ENCODE measurements at regions not wholly inside any gene's neighbourhood (a gene's known extent, or its start where the extent isn't known, plus 50 kb on each side); places are given as distances from the start of the nearest gene placed in this dataset.
"Not testable (repeated sequence)": the region's sequence is repeated elsewhere in the genome, so short reads cannot be mapped to it uniquely, and the experiment has no call there.

DNA sequence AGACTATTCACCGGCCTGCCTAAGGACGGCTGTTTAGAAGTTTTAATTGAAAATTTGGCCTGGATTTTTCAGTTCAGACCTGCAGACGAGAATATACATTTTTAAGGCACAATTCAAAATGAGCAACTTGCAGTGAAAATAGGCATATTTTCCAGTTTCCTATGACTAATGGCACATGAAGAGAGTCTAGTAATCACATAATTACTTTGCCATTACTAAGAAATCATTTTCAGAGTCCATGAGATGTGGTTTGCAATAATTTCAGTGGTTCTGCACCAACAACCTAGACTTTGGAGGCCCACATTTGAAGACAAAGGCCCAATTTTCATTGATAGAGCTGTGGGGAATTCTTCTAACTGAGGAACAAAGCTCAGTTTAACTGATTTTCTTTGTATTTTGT lies 205.3 kb downstream of the SOX2 start:
- in situ Hi-C loops (cut with MboI; ENCODE audit: low sequenced_read_pairs), result no loop called here

DNA sequence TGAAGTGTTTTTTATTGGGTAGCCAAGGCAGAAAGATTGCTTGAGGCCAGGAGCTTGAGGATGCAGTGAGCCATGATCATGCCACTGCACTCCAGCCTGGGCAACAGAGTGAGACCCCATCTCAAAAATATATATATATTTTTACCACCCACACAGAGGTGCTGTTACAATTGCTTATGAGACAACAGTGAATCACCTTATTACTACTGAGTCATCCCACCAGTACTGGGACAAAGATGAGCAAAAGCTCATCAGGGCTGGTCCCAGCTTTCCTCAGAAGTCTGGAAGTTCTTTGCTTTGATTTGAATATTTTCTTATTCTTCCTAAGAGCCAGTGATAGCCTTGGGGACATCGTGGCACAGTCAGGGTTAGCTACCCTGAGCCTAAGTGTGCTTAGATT lies 207.7 kb downstream of the SOX2 start:
- in situ Hi-C loops (cut with MboI; ENCODE audit: low sequenced_read_pairs), result no loop called here

DNA sequence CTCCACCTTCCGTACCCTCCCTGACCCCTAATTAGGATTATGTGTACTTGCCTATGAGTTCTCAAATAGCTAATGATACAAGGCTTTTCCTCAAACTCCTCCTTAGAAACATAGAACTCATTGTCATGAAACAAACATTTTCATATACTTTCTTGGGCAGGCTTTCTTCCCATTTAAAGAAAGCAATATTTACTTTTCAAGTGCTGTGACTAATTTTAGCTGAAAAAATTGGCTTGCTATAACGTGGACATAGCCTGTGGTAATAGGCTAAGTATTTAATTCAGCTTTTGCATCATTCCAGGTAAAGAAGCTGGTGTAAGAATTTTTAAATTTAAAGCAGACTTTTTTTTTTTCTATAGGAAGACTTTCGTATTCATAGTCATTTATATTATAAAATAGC lies 208.7 kb downstream of the SOX2 start:
- in situ Hi-C loops (cut with MboI; ENCODE audit: low sequenced_read_pairs), result no loop called here

DNA sequence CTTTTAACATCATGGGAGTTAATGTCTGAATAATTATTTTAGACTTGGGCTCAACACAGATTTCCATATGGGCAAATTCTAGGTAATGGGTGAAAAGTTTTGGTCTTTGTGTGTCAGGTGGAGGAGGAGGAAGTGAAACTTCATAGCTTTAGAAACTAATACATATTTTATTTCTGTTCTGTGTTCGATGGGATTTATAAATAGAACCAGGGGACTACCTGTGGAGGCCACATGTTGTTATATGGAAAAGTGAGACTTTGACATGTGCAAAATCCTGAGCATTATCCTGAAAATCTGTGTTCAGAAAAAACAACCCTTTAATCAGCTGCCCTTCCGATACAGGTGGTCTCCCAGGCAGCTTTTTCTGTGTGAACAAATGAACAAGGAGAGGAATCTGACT lies 209.5 kb downstream of the SOX2 start:
- in situ Hi-C loops (cut with MboI; ENCODE audit: low sequenced_read_pairs), result no loop called here

DNA sequence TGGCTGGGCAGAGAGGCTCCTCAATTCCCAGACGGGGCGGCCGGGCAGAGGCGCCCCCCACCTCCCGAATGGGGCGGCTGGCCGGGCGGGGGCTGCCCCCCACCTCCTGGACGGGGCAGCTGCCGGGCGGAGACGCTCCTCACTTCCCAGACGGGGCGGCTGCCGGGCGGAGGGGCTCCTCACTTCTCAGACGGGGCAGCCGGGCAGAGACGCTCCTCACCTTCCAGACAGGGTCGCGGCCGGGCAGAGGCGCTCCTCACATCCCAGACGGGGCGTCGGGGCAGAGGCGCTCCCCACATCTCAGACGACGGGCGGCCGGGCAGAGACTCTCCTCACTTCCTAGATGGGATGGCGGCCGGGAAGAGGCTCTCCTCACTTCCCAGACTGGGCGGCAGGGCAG lies 214.1 kb downstream of the SOX2 start:
- in situ Hi-C loops (cut with MboI; ENCODE audit: low sequenced_read_pairs), result not testable (repeated sequence)

DNA sequence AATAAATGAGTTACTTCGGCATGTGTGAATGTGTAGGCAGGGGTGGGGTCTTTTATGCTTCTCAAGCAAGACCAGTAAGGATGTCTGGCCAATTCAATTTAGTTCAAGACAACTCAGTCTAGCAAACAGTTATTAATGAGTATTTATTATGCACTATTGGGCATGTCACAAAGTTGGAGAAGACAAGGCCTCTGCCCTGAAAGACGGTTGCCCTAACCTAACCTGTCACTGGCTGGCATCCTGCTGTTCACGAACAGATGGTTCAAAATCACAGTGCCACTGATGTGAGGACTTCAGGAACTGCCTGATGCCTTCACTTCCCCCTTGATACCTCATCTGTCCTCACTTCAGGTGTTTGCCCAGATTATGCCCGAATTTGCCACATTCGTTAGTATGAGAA lies 217.8 kb downstream of the SOX2 start:
- in situ Hi-C loops (cut with MboI; ENCODE audit: low sequenced_read_pairs), result no loop called here

DNA sequence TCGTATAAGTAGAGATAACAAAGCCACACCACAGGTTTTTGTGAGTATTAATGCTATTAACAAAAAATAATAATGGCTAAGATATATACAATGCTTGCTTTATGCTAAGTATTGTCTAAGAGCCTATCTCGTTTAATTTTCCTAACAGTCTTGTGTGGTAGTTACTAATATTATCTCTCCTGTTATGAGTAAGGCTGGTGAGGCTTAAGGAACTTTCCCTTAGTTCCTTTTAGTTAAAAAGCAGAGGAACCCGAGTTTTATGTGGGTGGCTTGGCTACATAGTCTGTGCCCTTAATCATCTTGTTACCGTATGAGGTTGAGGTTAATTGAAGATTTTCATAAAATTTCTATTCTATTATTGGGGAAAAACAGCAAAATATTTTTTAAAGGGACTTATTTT lies 218.4 kb downstream of the SOX2 start:
- in situ Hi-C loops (cut with MboI; ENCODE audit: low sequenced_read_pairs), result no loop called here

DNA sequence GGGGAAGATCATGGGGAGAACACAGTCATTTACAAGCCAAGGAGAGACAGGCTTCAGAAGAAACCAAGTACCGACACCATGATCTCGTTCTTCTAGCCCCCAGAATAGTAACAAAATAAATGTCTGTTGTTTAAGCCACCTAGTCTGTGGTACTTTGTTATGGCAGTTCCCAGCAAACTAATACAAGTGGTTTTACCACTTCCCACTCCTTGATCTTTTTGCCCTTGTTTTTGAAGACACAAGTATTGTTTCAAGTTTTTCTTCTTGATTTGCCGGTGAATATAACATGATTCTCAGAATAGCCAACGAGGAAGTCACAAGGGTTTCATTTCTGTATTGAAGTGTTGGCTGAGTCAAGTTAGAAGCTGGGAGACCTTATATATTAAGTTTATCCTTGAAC lies 220.3 kb downstream of the SOX2 start:
- in situ Hi-C loops (cut with MboI; ENCODE audit: low sequenced_read_pairs), result no loop called here

DNA sequence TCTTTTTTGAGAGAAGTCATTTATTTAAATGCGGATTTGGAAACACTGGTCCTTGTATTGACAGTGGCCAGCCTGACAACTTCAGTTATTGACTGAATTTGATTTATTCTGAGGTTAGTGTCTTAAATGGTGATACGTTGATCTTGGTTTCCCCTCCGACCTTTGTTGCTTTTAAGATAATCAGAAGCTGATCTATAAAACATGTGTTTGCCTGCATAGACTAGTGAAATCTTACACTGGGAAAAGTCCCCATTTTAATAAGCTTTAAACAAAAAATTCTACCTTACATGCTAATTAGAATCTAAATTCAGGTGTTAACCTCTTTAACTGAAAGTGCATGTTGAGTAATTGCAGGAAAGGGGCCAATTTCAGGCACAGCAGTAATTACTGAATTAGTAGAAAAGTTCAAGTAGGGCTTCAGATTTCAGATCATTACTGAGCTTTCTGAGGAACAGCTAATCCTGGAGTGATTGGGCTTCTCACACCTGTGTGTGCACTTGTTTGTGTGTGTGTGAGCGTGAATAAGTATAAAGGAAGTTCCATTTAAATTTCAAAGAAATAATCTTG lies 221.4 kb downstream of the SOX2 start:
- in situ Hi-C loops (cut with MboI; ENCODE audit: low sequenced_read_pairs), result no loop called here

DNA sequence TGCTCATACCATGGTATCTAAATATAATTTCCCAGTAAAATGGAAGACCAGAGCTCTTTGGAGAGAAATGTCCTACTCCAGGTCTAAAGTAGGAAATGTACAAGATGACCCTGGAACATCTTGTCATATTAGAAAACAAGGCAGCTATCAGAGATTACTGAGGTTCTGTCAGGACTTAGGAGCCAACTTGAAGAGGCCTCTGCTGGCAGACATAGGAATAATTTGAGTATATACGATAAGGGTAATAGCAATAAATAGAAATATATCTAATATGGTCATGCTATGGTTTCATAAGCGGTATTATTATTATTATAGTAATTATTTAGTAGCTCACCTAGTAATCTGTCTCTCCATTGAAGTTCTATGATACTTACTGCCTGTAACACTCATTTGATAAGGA lies 224.2 kb downstream of the SOX2 start:
- in situ Hi-C loops (cut with MboI; ENCODE audit: low sequenced_read_pairs), result no loop called here

DNA sequence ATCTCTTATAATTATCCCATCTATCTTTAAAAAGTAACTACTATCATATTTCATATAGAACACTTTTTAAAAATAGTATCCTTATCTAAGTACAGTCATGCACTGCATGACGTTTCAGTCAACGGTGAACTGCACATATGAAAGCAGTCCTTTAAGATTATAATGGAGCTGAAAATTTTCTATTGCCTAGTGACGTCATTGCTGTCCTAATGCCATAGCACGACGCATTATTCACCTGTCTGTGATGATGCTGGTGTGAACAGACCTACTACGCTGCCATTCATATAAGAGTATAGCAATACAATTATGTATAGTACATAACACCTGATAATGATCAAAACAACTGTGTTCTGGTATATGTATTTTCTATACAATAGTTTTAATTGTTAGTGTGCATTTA lies 225.0 kb downstream of the SOX2 start:
- in situ Hi-C loops (cut with MboI; ENCODE audit: low sequenced_read_pairs), result no loop called here

DNA sequence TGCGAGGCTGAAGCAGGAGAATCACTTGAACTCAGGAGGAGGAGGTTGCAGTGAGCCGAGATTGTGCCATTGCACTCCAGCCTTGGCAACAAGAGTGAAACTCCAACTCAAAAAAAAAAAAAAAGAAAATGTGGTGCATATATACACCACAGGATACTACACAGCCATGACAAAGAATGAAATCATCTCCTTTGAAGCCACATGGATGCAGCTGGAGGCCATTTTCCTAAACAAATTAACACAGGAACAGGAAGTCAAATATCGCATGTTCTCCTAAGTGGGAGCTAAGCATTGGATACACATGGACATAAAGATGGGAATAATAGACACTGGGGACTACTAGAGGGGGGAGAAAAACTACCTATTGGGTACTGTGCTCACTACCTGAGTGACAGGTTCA lies 226.9 kb downstream of the SOX2 start:
- in situ Hi-C loops (cut with MboI; ENCODE audit: low sequenced_read_pairs), result not testable (repeated sequence)

DNA sequence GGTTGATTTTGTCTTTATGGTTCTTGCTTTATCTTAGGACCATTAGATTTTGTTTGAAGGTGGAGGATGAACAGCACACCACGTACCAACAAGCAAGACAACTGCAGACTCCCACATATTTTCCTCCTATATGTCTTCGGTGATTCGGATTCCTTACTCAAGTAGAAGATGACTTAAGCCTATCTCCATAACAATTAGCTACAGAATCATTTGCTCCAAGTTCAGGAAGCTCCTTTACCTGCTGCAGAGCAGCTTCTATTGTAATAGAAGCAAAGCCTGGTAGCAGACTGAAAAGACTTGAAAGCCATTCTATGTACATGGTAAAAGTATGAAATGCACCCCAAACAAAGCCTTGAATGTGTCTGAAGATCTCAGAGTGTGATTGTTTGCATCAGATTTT lies 229.0 kb downstream of the SOX2 start:
- in situ Hi-C loops (cut with MboI; ENCODE audit: low sequenced_read_pairs), result no loop called here

DNA sequence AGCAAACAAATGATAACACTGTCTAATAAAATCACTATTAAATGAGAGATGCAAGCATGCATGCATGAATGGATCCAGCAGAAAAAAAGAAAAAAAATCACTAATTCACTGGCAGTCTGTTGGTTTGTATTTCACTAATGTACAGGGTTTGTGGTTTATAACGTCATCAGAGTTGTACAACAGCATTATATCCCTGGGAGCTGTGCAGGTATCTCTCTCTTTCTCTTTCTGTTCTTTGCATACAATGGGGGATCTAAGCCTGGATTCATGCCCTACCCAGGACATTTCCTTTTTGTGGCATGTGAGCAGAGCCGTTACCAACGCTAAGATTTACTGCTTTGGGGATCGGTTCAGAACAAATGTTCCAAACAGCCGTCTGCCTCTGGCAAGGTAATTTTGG lies 229.5 kb downstream of the SOX2 start:
- in situ Hi-C loops (cut with MboI; ENCODE audit: low sequenced_read_pairs), result no loop called here

DNA sequence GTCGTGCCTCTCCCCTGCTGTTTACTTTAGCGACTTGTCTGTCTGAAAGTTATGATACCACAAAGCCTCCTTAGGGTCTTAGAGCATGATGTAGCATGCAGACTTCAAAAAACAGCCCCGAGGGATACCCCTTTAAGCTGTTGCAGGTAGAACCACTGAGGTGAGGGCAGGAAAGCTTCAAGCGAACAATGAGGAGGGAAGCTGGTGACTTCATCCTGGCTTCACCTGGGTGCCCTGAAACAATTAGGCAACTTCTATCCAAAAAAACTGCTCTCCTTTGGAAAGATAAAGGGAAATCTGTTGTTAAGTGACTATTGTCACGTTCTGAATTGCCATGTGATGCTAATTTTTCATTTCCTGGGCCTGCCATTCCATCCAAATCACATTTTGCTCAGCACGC lies 231.6 kb downstream of the SOX2 start:
- in situ Hi-C loops (cut with MboI; ENCODE audit: low sequenced_read_pairs), result no loop called here

DNA sequence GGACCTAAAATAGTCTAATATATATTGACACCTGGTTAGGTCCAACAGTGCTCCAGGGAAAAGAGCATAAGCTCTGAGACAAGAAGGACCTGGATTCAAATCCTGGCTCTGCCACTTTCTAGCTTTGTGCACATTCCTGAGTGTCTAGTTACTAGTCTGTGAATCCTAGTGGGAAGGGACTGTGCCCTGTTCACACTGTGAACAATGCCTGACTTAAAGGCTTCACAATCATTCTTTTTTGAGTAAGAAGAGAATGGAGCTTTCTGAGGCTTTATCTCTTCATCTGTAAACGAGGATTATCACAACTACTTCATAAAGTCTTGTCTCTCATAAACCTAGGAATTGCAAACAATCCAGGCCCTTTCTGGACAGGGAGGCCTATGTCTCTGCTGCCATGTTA lies 235.9 kb downstream of the SOX2 start:
- in situ Hi-C loops (cut with MboI; ENCODE audit: low sequenced_read_pairs), result no loop called here

DNA sequence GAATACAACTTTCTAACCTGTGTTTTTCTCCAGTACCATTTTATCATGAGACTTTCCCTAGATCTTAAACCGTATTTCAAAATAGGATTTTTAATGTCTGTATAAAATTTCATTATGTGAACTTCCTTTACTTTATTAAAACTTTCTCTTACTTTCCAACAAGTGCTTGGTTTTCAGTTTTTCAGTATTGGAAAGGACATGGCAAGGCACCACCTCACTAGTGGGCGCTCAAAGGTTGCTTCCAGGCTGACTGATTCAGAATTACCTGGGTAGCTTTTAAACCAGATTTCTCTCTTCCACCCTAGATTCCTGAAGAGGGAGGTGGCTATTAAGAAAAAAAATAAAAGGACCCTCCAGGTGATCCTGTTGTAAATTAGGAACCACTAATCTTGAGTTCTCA lies 236.6 kb downstream of the SOX2 start:
- in situ Hi-C loops (cut with MboI; ENCODE audit: low sequenced_read_pairs), result no loop called here

DNA sequence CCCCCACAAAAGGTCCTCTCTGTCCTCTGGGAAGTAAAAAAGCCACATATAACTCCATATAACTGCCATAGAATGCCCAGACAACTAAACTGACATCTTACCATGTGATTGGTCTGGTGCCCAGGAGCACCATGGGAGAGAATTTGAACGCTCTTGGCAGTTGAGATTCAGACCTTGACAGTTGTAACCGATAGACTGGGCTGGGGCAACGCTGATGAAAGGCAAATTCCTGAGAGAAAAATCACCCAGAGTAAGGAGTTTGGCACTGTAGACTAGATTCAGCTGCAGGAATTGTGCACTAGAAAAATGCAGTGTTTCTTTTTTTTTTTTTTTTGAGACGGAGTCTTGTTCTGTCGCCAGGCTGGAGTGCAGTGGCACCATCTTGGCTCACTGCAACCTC lies 240.5 kb downstream of the SOX2 start:
- in situ Hi-C loops (cut with MboI; ENCODE audit: low sequenced_read_pairs), result no loop called here

DNA sequence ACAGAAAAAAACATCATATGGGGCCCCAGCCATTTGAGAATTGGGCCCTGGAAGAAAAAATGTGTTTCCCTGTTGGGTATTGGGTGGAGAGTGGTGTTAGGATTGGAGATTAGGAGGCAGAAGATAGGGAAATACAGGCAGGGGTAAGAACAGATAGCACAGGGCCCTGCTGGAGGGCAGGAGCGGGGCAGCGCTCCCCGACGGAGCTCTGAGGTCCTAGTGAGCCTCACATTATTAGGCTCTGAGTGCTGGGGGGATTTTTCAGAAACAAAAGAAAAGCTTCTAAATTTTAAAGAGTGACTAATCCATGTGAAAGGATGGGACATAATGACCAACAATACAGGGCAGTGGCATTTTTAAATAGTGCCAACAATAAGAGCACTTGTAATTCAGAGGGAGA lies 241.2 kb downstream of the SOX2 start:
- in situ Hi-C loops (cut with MboI; ENCODE audit: low sequenced_read_pairs), result no loop called here

DNA sequence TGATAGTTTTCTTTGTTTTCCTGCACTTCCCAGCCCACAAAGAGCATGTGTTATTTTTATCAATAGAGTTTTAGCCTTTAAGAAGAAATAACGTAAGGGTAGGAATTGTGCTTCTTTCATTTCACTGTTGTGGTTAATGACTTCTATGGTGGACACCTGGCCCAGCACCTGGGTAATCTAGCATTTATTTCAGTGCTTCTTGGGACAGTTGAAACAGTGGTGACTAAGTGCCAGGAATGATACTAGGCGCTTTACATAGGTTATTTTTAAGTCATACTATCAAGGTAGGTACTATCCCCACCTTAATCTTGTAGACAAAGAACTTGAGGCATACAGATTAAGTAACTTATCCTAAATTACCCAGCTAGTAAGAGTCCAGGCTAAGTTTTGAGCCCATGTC lies 243.8 kb downstream of the SOX2 start:
- in situ Hi-C loops (cut with MboI; ENCODE audit: low sequenced_read_pairs), result no loop called here

DNA sequence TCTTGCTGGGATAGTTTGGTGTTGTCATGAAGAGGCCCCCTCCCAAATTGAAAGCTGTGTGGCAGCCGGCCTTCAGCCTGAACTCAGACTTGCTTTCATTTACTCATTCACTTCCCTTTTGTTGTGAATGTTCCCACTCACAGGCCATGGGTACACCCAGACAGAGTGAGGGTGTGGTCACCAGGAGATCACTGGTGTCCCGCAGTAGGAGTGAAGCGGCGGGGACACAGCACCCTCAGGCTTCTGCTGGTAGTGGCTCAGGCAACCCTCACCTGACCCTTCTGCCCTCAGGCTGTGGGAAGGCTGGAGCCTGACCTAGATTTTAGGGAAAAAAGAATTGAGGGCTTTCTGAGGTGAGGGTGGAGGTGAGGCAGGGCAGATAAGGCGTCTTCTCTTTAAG lies 244.4 kb downstream of the SOX2 start:
- in situ Hi-C loops (cut with MboI; ENCODE audit: low sequenced_read_pairs), result no loop called here

DNA sequence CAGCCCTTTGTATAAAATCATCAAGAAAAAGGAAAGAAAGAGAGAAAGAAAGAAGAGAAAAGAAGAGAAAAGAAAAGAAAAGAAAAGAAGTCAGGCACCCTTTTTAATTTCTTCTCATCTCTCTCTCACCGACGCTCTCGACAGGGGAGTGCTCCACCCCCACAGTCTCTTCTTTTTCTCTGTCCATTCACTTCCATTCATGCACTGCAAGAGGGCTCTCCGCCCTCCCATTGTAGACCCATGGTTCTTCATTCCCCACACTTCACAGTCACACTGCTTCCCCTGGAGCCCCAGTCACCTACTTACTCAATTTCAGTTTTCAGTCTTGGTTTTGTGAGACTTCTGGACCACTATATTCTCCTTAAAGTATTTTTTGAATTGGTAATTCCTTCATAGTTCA lies 254.7 kb downstream of the SOX2 start:
- in situ Hi-C loops (cut with MboI; ENCODE audit: low sequenced_read_pairs), result no loop called here

DNA sequence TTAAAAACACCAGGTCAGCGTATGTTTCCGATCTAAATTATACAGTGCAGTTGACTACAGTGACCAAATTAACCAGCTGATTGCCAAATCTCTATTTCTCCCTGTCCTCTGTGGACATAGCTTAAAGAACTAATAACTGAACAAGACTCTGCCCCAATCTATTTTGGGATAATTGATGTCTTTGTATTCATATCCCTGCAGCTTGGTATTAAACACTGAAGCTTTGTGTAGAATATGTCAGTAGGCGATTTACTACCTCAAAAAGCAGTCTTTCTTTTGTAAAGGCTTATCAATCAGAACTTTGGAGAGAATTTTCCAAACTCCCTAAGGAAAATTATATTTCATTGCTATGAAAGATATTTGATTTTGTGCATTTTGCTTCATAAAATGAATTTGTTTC lies 258.2 kb downstream of the SOX2 start:
- in situ Hi-C loops (cut with MboI; ENCODE audit: low sequenced_read_pairs), result no loop called here

DNA sequence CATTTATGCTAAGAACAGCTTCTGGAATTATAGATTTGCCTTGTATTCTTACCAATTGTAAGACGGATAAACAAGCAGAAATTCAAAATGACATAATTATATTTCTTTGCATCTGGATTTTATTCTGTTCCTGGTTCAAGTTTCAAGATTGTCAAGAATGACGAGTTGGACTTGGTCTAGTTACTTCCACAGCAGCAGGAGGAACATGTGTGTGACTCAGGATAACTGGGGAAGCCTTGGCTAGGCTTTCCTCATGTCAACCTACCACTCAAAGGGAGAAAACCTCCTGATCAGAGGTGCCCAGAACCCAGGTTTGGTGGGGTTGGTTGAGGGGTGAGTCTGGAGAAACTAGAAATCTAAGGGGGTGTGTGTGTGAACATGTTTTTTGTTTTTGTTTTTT lies 259.7 kb downstream of the SOX2 start:
- in situ Hi-C loops (cut with MboI; ENCODE audit: low sequenced_read_pairs), result no loop called here
